Astrocyte of the spinal cord (primary cell): ENCODE measurements at regions not wholly inside any gene's neighbourhood (a gene's known extent, or its start where the extent isn't known, plus 50 kb on each side); places are given as distances from the start of the nearest gene placed in this dataset.

Source experiments
- DNase-seq: peaks from one replicate; pipeline ENCODE4 v3.0.0; 2011; ENCODE audit warnings: low read depth, low spot score
- H3K4me3 ChIP-seq: 2 replicates; pipeline ENCODE4 v1.5.1; 2011; ENCODE audit warnings: low read depth, mild to moderate bottlenecking, low read length, moderate library complexity
- CTCF ChIP-seq: IDR thresholded peaks from 2 replicates; pipeline ENCODE4 v1.5.1; 2012; ENCODE audit warnings: low read depth, mild to moderate bottlenecking, low read length, inconsistent platforms
- in situ Hi-C: cut with HindIII; loops from 2 replicates; pipeline ENCODE4 v1.10.0; 2017; ENCODE audit warnings: low sequenced_read_pairs

GRCh38 chr2:104430359-104430740, 423.6 kb upstream of the POU3F3 start:
- in situ Hi-C loops, result no loop called here

GRCh38 chr2:104430852-104431251, 423.1 kb upstream of the POU3F3 start:
- no peak overlapping the region for H3K4me3 ChIP-seq
- in situ Hi-C loops, result no loop called here
- TF ChIP-seq CTCF, result no peak
- DNase-seq, result no peak

More at GRCh38 chr2:104430359-104430740, 423.6 kb upstream of the POU3F3 start:
- H3K4me3 ChIP-seq, result no peak overlapping the region
- peak; percentile 2 for DNase-seq
- TF ChIP-seq CTCF, result no peak

GRCh38 chr2:104431701-104432121, 422.2 kb upstream of the POU3F3 start:
- TF ChIP-seq CTCF, result no peak
- in situ Hi-C loops, result no loop called here
- H3K4me3 ChIP-seq, result no peak overlapping the region
- no peak for DNase-seq

GRCh38 chr2:104432401-104432800, 421.5 kb upstream of the POU3F3 start:
- in situ Hi-C loops, result no loop called here
- no peak for TF ChIP-seq CTCF
- no peak for DNase-seq
- H3K4me3 ChIP-seq, result no peak overlapping the region

GRCh38 chr2:104432991-104433390, 420.9 kb upstream of the POU3F3 start:
- TF ChIP-seq CTCF, result no peak
- in situ Hi-C loops, result no loop called here
- no peak for DNase-seq
- H3K4me3 ChIP-seq, result no peak overlapping the region

GRCh38 chr2:104433657-104434056, 420.3 kb upstream of the POU3F3 start:
- DNase-seq, result no peak
- in situ Hi-C loops, result no loop called here
- no peak for TF ChIP-seq CTCF
- no peak overlapping the region for H3K4me3 ChIP-seq

GRCh38 chr2:104434318-104434792, 419.6 kb upstream of the POU3F3 start:
- DNase-seq, result peak; percentile 11
- TF ChIP-seq CTCF, result no peak
- in situ Hi-C loops, result no loop called here
- H3K4me3 ChIP-seq, result peak overlapping the region; percentile 8
